ENCODE measurements at regions not wholly inside any gene's neighbourhood (a gene's known extent, or its start where the extent isn't known, plus 50 kb on each side); places are given as distances from the start of the nearest gene placed in this dataset.
"Not testable (repeated sequence)": the region's sequence is repeated elsewhere in the genome, so short reads cannot be mapped to it uniquely, and the experiment has no call there.

- DNase-seq: no peak
- H3K36me3 Mint-ChIP-seq (ENCODE audit: insufficient read depth, unreplicated experiment): no peaks in the 10 kb centered on the region
- H3K27me3 Mint-ChIP-seq (ENCODE audit: unreplicated experiment): peaks cover 13% of the 10 kb centered on the region
- intact Hi-C loops (cut with micrococcal nuclease; ENCODE audit: unreplicated experiment): loop anchor here (5.0 kb wide), 2 partner anchors 161 to 211 kb away; no protein-coding TSS in a partner anchor
- no peak overlapping the region for H3K4me3 Mint-ChIP-seq (ENCODE audit: low read depth, unreplicated experiment)
- no peak overlapping the region for H3K27ac Mint-ChIP-seq (ENCODE audit: unreplicated experiment)
- CTCF ChIA-PET: no interaction called here
- peaks cover 27% of the 10 kb centered on the region for H3K4me1 Mint-ChIP-seq (ENCODE audit: low read depth, unreplicated experiment)
- H3K9me3 Mint-ChIP-seq (ENCODE audit: low read depth, unreplicated experiment): peaks cover 2% of the 10 kb centered on the region
- TF ChIP-seq, protein P1, sequence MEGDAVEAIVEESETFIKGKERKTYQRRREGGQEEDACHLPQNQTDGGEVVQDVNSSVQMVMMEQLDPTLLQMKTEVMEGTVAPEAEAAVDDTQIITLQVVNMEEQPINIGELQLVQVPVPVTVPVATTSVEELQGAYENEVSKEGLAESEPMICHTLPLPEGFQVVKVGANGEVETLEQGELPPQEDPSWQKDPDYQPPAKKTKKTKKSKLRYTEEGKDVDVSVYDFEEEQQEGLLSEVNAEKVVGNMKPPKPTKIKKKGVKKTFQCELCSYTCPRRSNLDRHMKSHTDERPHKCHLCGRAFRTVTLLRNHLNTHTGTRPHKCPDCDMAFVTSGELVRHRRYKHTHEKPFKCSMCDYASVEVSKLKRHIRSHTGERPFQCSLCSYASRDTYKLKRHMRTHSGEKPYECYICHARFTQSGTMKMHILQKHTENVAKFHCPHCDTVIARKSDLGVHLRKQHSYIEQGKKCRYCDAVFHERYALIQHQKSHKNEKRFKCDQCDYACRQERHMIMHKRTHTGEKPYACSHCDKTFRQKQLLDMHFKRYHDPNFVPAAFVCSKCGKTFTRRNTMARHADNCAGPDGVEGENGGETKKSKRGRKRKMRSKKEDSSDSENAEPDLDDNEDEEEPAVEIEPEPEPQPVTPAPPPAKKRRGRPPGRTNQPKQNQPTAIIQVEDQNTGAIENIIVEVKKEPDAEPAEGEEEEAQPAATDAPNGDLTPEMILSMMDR (IDR thresholded peaks at IDR 0.05; ENCODE audit: unreplicated experiment): no peak
- no TSS peak for BruUV-seq (replicated peaks)
Measured at GRCh38 chr5:143976055-143976454, 164.1 kb downstream of the HMHB1 start.

DNA sequence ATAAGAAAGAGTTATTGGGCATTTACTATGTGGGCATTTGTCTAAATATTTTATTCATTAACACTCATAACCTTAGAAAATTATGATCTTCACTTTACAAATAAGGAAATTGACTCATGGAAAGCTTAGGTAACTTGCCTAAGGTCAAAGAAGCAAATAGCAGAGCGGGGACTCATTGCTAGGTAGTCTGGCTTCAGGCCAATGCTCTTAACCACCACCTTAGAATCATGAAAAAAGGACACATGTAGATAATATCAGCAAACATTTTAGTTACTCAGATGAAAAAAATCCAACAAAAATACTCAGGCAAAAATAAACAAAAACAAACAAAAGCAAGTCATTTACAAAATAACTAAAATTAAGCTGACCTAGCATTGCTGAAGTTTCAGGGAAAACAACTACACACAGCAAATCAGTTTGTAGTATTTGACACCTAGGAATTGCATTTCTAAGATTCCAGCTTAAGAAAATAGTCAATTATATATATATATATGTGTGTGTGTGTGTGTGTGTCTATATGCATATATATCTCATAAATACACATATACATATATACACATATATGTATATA is 166.0 kb downstream of the HMHB1 start:
- DNase-seq: peak; percentile 63
- H3K4me1 Mint-ChIP-seq (ENCODE audit: low read depth, unreplicated experiment): peaks cover 27% of the 10 kb centered on the region
- intact Hi-C loops (cut with micrococcal nuclease; ENCODE audit: unreplicated experiment): loop anchor here (5.0 kb wide), 2 partner anchors 159 to 209 kb away; no protein-coding TSS in a partner anchor
- no peaks in the 10 kb centered on the region for H3K36me3 Mint-ChIP-seq (ENCODE audit: insufficient read depth, unreplicated experiment)
- TF ChIP-seq, protein P1 (IDR thresholded peaks at IDR 0.05; ENCODE audit: unreplicated experiment): no peak
- H3K9me3 Mint-ChIP-seq (ENCODE audit: low read depth, unreplicated experiment): peaks cover 7% of the 10 kb centered on the region
- BruUV-seq (replicated peaks): no TSS peak
- H3K4me3 Mint-ChIP-seq (ENCODE audit: low read depth, unreplicated experiment): no peak overlapping the region
- CTCF ChIA-PET: interaction anchor here (0.8 to 1.1 kb wide), 2 partner anchors 164 to 193 kb away, joined by 4 to 5 read pairs; partner anchors contain the start of genes KCTD16 and YIPF5
- no peaks in the 10 kb centered on the region for H3K27me3 Mint-ChIP-seq (ENCODE audit: unreplicated experiment)
- peak overlapping the region; percentile 4 for H3K27ac Mint-ChIP-seq (ENCODE audit: unreplicated experiment)

DNA sequence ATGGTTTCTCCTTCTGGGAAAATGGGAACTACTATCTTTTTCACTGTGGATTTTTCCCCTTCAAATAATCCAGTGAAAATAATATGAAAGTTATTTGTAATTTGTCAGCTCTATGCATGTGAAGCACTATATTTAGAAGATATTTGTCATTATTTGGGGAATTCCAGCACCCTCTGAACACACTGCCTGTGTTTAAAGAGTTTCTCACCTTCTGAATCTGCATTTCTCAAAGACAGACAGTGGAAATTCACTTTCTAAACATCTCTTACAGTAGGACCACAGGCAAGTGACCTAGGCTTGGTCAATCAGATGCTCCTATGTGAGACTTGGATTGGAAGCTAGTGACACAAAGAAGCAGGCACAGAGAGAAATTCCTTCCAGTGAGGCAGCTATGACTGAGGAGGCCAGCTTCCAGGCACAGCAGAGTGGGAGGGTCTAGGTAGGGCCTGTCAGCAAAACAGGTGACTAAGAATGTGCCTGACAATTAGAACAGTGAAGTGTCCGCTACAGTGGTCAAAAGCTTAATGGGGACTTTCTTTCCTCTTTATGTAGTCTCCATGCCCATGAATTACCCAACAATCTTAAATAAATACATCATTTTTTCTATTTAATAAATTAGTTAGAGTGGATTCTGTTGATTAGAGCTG is 167.2 kb downstream of the HMHB1 start:
- no peak overlapping the region for H3K4me3 Mint-ChIP-seq (ENCODE audit: low read depth, unreplicated experiment)
- H3K27me3 Mint-ChIP-seq (ENCODE audit: unreplicated experiment): no peaks in the 10 kb centered on the region
- DNase-seq: peak; percentile 12
- CTCF ChIA-PET: no interaction called here
- TF ChIP-seq, protein P1 (IDR thresholded peaks at IDR 0.05; ENCODE audit: unreplicated experiment): no peak
- no peak overlapping the region for H3K27ac Mint-ChIP-seq (ENCODE audit: unreplicated experiment)
- no peaks in the 10 kb centered on the region for H3K36me3 Mint-ChIP-seq (ENCODE audit: insufficient read depth, unreplicated experiment)
- peaks cover 27% of the 10 kb centered on the region for H3K4me1 Mint-ChIP-seq (ENCODE audit: low read depth, unreplicated experiment)
- no TSS peak for BruUV-seq (replicated peaks)
- intact Hi-C loops (cut with micrococcal nuclease; ENCODE audit: unreplicated experiment): loop anchor here (5.0 kb wide), 2 partner anchors 158 to 208 kb away; no protein-coding TSS in a partner anchor
- peaks cover 7% of the 10 kb centered on the region for H3K9me3 Mint-ChIP-seq (ENCODE audit: low read depth, unreplicated experiment)

GRCh38 chr5:143980506-143980905 is 168.5 kb downstream of the HMHB1 start:
- no peaks in the 10 kb centered on the region for H3K36me3 Mint-ChIP-seq (ENCODE audit: insufficient read depth, unreplicated experiment)
- CTCF ChIA-PET: interaction anchor here (0.6 kb wide), 1 partner anchor 1054 kb away, joined by 6 read pairs; no protein-coding TSS in a partner anchor
- TF ChIP-seq, protein P1 (IDR thresholded peaks at IDR 0.05; ENCODE audit: unreplicated experiment): no peak

GRCh38 chr5:143982957-143983356 is 171.0 kb downstream of the HMHB1 start:
- BruUV-seq (replicated peaks); H3K27ac Mint-ChIP-seq (ENCODE audit: unreplicated experiment); H3K27me3 Mint-ChIP-seq (ENCODE audit: unreplicated experiment); H3K9me3 Mint-ChIP-seq (ENCODE audit: low read depth, unreplicated experiment); CTCF ChIA-PET; H3K4me3 Mint-ChIP-seq (ENCODE audit: low read depth, unreplicated experiment); DNase-seq; H3K36me3 Mint-ChIP-seq (ENCODE audit: insufficient read depth, unreplicated experiment); intact Hi-C loops (cut with micrococcal nuclease; ENCODE audit: unreplicated experiment): not testable (repeated sequence)
- H3K4me1 Mint-ChIP-seq (ENCODE audit: low read depth, unreplicated experiment): peaks cover 16% of the 10 kb centered on the region

More at GRCh38 chr5:143980506-143980905, 168.5 kb downstream of the HMHB1 start:
- H3K9me3 Mint-ChIP-seq (ENCODE audit: low read depth, unreplicated experiment): peaks cover 7% of the 10 kb centered on the region
- intact Hi-C loops (cut with micrococcal nuclease; ENCODE audit: unreplicated experiment): no loop called here
- no TSS peak for BruUV-seq (replicated peaks)
- no peaks in the 10 kb centered on the region for H3K27me3 Mint-ChIP-seq (ENCODE audit: unreplicated experiment)
- H3K4me1 Mint-ChIP-seq (ENCODE audit: low read depth, unreplicated experiment): peaks cover 33% of the 10 kb centered on the region
- H3K4me3 Mint-ChIP-seq (ENCODE audit: low read depth, unreplicated experiment): no peak overlapping the region
- H3K27ac Mint-ChIP-seq (ENCODE audit: unreplicated experiment): no peak overlapping the region
- no peak for DNase-seq

Measured in Calu3 (cell line).